NCI-H460 (cell line): ENCODE measurements at regions not wholly inside any gene's neighbourhood (a gene's known extent, or its start where the extent isn't known, plus 50 kb on each side); places are given as distances from the start of the nearest gene placed in this dataset.
"Not testable (repeated sequence)": the region's sequence is repeated elsewhere in the genome, so short reads cannot be mapped to it uniquely, and the experiment has no call there.

Experiments
- DNase-seq: peaks from one replicate; pipeline ENCODE4 v3.0.0-alpha.2; 2016; ENCODE audit warnings: low read depth; ENCODE audit errors: extremely low read depth

DNA sequence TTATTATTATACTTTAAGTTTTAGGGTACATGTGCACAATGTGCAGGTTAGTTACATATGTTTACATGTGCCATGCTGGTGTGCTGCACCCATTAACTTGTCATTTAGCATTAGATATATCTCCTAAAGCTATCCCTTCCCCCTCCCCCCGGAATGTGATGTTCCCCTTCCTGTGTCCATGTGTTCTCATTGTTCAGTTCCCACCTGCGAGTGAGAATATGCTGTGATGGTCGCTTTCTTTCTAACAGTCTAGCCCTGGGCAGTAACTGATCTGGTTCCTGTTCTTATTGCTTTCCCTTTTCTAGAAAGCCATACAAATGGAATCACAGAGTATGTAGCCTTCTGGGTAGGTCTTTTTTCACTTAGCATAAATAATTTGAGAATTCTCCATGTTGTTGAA, 311.1 kb upstream of the CNTNAP2 start:
- DNase-seq = not testable (repeated sequence)

DNA sequence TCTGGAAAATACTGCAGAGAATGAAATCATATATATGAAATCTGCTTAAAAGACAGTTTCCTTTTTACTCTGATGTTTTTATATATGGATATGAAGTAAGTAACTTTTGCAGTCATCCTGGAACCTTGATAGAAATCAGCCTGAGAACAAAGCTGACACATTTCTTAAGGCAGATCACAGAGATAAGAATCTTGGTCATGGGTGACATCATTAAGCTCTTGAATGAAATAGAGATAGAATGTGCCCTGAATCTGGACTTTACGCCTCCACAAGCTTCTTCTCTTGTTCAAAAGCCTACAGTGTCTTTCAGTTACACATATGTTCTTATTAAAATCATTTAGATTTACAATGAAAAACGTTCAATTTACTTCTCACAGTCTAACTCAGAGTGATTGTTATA, 319.1 kb upstream of the CNTNAP2 start:
- no peak for DNase-seq

DNA sequence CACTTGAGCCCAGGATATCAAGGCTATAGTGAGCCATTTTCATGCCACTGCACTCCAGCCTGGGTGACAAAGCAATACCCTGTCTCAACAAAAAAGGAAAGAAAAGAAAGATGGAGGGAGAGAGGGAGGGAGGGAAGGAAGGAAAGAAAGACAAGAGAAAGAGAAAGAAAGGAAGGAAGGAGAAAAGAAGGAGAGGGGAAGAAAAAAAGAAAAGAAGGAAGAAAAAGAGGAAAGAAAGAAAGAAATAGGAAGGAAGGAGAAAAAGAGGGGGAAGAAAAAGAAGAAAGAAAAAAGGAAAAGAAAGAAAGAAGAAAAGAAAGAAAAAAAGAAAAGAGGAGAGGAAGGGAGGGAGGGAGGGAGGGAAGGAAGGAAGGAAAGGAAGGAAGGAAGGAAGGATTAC, 321.5 kb upstream of the CNTNAP2 start:
- no peak for DNase-seq

DNA sequence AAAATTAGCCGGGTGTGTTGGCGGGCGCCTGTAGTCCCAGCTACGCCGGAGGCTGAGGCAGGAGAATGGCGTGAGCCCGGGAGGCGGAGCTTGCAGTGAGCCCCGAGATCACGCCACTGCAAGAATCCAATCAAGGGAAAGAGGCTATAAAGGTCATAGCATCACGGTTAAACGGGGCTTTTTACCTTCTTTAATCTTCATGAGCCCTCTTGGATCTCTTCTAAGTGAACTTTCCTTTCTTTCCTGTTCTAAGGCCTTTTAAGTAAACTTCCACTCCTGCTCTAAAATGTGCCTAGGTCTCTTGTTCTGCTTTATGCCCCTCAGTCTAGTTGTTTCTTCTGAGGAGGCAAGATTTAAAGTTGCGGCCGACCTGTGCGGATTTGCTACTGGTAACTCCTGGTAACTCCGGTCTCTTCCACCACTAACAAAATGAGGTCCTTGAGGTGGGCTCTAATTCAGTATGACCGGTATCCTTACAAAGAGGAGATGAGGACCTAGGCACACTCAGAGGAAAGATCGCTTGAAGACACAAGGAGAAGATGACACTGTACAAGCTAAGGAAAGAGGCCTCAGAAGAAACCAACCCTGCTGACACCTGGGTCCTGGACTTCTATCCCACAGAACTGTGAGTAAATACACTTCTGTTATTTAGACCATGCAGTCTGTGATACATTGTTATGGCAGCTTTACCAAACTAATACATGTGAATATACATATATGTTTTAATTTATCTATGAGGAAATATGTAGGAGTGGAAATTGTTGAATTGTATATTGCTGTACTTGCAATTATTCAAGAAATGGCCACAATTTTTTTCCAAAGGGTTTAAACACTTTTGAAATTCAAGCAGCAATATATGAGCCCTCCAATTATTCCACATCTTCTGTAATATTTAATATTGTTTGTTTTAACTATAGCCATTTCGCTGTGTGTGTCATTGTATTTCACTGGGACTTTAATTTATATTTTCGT, 331.5 kb upstream of the CNTNAP2 start:
- DNase-seq = no peak

DNA sequence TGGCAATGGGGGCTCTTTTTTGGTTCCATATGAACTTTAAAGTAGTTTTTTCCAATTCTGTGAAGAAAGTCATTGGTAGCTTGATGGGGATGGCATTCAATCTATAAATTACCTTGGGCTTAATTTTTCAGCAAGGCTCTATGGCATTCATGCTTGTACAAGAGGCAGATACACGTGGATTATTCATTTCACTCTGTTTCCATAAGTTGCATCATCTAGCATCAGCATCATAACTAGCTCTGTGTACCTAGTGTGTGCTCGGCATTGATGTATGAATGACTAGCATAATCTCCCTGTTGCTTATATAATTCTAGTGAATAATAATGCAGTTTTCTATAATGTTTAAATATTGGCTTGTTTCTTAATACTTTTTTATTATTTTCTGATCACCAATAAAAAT, 335.2 kb upstream of the CNTNAP2 start:
- DNase-seq = not testable (repeated sequence)

DNA sequence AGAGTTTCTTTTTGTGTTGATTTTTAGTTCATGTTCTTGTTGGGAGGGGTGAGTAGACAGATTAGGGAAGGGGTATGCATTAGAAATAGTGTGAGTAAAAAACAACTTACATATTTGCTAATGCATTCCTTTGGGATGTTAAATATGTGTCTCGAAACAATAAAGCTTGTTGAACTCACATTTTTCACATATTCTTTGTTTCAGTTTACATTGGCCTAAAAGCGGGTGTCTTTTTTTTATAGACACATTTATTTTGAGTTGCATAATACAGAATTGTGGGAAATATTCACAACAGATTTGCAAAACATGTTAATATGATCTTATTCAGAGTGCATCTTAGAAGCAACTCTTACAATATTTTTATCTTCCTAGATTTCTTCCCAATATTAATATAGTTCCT, 337.5 kb upstream of the CNTNAP2 start:
- no peak for DNase-seq

DNA sequence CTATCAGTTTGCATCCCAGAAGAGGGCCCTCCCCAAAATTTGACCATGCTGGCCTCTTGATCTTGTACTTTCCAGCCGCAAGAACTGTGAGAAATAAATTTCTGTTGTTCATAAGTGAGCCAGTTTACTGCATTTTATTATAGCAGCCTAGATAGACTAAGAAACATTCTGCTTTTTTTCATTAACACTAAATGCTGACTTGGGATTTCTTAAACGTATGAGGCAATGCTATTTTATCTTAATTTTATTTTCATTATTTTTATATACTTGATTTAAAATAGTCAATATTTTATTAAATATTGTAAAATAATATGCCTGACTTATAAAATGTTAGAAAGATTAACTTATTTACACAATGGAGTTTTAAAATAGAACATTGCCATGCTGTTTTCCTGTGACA, 341.8 kb upstream of the CNTNAP2 start:
- no peak for DNase-seq

DNA sequence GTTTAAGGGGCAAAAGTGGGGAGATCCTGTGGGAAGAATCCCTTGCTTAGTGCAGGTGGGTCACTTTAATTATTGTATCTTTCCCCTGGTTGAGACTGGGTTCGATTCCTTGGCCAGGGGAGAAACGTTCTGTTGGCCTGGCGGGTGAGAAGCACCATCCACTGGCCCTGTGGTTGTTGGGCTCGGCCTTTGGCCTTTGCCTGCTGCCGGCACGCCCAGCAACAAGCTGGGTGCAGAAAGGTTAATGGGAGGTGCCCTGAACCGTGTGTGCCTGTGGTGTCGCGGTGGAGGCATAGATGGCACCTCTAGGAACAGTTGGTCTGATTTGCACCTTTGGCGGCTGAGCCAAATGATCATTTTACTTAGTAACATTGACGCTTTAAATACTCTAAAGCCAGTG, 363.6 kb upstream of the CNTNAP2 start:
- no peak for DNase-seq

DNA sequence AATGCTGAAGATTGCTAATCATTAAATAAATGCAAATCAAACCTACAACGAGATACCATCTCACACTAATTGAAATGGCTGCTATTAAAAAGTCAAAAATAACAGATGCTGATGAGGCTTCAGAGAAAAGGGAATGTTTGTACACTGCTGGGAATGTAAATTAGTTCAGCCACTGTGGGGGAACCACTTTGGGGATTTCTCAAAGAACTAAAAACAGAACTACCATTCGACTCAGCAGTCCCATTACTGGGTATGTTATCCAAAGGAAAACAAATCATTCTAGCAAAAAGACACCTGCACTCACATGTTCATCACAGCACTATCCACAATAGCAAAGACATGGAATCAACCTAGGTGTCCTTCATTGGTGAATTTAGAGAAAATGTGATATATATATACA, 379.0 kb upstream of the CNTNAP2 start:
- DNase-seq = no peak

DNA sequence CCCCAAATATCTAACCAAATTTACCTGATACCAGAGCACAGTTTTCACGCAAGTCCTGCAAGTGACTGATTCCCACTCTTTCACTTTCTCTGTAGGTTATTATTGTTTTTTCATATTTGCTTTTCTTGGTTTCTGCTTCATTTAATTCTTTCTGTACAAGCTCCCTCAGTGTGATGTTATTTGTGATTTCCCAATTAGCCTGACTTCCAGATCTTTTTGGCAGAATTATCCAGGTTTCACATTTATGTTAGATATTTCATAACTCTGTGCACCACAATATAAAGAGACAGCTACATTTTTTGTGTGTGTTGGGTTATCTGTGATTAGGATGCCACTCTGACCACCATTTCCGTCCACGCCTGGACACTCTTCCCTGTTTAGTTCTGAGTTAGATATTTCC, 381.5 kb upstream of the CNTNAP2 start:
- DNase-seq = no peak

DNA sequence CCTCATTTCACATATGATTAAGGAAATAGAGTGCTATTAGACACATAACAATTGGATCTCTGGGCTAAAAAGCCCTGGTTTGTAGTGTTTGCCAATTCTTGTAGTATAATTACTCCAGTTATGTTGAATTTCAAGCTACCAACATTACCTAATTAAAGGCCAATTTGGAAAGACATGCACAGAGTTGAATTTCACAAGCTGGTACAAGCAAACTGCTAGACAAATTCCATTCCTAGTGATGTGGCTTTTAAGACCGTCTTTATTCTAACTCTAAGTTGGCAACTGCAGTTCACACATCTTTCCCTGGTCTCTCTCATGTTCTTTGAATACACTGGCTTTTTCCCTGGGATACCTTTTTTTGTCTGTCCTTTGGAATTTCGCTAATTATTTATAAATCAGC, 384.1 kb upstream of the CNTNAP2 start:
- no peak for DNase-seq

DNA sequence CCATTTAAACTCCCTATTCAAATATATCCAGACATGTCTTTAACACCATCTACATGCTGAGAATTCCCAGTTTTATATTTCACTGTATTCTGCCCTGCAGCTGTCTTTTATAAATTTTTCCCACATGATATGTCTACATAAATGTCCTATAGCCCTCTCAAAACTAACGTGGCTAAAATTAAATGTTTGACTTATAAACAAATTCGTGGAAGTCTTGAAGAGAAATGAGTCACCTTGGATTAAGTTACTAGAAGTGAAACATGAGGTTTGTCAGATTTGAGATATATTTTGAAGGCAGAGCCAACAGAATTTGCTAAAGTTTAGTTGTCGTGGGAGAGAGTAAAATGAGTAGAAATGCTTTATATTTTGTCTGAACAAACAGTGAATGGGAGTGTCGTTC, 386.9 kb upstream of the CNTNAP2 start:
- DNase-seq = no peak

DNA sequence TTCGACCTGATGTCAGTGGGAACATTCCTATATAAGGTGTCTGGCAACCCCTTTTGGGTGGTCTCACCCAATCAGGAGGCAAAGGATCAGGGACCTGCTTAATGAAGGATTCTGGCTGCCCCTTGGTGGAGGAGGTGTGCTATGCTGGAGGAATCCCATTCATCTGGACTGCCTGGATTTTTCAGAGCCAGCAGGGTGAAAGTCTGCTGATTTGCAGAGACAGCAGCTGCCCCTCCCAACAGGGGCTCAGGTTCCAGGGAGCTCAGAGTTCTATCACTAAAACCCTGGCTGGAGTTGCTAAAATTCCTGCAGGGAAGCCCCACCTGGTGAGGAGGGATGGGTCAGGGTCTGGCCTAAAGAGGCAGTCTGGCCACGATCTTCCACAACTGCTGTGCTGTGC, 398.5 kb upstream of the CNTNAP2 start:
- DNase-seq = no peak

DNA sequence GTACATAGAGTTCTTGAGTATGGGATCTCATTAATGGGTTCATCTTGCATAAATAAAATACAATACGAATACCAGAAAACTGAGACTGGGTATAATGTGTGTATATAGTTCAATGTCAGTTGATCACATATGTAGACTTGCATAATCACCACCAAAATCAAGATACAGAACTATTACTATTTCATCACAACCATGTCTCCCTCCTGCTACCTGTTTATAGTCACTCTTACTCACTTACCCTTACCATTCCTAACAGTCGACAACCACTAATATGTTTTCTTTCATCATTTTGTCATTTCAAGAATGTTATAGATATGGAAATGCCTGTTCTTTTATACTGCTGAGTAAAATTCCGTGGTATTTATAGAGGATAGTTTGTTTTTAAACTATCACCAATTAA, 416.1 kb upstream of the CNTNAP2 start:
- no peak for DNase-seq

DNA sequence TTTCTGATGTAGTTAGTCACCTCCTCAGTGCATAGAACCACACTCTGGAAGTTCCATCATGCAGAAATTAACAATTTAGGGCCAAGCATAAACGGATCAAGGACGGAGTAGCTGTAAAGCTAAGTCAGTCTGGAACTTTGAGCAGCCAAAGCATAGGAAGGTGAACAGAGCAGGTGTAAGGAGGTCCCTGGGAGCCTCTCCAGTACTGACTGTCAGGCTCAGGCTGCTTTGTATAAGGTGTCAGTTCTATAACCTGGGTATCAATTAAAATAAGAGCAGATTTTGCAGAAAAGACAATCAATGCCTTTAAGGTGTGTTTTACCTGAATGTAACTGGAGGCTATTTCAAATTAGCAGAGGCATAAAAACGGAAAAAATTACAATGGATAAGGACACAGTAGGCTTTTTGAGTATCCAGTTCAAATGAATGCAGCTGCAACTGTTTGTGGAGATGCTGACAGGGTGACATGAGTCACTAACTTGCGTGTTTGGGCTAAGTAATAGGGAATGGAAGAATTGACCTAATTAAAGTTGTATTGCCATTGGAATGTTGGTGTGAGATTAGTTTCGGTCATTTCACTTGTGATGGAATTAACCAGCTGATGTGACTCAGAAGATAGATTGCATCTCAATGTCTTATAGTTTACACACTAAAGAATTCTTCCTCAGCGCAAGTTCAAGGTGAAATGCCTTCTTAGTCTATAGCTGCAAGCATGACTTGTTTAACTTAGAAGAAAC, 417.9 kb upstream of the CNTNAP2 start:
- no peak for DNase-seq

DNA sequence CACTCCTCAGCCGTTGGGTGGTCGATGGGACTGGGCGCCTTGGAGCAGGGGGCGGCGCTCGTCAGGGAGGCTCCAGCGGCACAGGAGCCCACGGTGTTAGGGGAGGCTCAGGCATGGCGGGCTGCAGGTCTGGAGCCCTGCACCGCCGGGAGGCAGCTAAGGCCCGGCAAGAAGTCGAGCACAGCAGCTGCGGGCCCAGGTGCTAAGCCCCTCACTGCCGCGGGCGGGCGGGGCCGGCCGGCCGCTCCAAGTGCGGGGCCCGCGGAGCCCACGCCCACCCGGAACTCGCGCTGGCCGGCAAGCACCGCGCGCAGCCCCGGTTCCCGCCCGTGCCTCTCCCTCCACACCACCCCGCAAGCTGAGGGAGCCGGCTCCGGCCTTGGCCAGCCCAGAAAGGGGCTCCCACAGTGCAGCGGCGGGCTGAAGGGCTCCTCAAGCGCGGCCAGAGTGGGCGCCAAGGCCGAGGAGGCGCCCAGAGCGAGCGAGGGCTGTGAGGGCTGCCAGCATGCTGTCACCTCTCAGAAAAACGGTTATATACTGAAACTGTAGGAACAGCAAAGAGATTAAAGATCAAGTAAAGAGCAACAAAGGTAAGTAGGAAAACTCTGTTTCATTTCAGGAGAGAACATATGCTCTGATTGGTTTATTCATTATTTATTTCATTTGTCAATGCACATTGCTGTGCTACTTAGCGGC, 419.0 kb upstream of the CNTNAP2 start:
- not testable (repeated sequence) for DNase-seq

DNA sequence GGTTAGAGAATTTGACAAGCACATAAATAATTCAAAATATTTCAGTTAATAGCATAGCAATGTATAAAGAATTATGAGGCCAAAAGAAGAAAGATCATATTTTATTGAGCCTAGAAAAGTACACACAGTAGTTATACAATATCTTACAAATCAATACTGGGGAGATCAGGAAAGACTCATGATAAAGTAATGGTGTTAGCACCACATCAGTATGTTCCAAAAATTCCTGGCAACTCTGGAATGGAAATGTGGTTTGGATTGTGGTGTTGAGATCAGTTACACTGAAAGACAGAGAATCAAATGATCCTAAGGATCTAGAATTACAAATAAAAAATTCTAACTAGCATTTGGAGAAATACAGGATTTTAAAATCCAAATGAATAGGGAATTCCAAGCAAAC, 420.5 kb upstream of the CNTNAP2 start:
- no peak for DNase-seq

DNA sequence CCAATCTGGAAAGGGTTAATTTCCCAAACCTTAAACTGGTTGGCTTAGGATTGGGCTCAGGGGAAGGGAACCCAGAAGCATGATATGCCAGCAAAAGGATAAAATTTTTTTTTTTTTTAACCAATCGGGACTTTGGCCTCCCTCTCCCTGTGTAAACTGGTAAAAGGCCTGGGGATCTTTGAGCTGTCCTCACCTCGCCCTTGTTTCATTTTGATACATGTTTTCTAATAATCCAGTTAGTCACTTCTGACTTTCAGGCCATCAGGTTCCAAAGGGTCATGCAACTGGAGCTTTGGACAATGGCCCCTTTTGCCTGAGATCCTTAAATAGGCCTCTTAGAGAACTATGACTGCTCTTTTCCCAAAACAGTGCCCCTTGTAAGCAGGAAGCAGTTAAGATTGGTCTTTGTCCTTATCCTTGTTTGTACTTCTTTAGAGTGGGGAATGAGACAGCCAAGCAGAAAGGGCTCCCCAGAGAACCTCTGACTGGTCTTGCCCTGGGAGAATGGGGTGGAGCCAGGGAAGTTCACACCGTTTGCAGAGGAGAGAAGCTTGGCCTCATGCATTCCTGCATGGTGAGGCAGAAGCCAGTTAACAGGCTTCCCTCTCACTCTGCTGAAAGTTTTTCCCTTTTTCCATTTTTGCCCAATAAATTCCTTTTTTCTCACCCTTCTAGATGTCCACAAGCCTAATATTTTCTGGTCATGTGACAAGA, 424.2 kb upstream of the CNTNAP2 start:
- DNase-seq = no peak

DNA sequence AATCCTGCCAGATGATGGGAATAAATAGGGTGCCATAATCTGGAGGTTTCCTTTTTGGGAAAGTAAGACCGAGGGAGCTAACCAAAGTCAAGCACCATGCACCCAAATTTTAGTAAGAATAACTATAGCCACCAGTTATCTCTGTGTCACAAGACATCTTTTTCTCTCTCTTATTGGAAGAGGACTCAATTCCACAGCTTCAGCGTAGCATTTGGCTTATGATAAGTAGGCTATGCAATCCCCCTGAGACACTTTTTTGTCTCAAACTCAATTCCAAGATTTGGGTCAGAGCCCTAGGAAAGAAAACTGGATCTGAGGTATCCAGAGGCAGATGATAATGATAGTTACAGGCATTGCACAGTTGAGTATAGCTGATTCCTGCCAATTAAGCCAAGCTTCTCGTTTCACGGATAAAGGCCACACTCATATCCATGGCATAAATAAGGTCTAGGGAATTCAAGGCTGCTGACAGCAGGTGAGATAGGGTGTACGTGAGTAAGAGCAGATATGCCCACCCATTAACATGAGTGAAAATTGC, 425.2 kb upstream of the CNTNAP2 start:
- no peak for DNase-seq

DNA sequence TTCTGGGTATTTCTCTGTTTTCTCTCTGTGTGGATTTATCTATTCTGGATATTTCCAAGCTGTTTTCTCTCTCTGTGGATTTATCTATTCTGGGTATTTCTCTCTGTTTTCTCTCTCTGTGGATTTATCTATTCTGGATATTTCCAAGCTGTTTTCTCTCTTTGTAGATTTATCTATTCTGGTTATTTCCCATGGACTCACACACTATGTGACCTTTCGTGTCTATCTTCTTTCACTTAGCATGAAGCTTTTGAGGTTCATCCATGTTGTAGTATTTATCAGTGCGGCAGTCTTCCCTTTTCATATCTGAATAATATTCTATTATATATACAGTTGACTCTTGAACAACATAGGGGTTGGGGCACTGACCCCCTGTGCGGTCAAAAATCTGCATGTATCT, 435.0 kb upstream of the CNTNAP2 start:
- DNase-seq = no peak

DNA sequence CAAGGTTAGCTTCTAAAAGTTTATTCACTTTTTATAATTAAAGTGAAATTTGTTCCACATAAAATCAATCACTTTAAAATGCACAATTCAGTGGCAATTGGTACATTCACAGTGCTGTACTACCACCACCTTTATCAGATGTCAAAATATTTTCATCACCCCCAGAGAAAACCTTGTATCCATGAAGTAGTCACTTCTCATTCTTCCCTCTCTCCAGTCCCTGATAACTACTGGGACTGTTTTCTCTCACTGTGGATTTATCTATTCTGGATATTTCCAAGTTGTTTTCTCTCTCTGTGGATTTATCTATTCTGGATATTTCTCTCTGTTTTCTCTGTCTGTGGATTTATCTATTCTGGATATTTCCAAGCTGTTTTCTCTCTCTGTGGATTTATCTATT, 435.4 kb upstream of the CNTNAP2 start:
- no peak for DNase-seq
